Stomach (tissue), 4 donors: ENCODE measurements at regions not wholly inside any gene's neighbourhood (a gene's known extent, or its start where the extent isn't known, plus 50 kb on each side); places are given as distances from the start of the nearest gene placed in this dataset.

Experiments used
- POLR2A ChIP-seq, 4 donors: fragments of 450-650 bp; IDR thresholded peaks; one replicate each; pipeline ENCODE4 v1.6.1; 2016; ENCODE audit warnings: antibody characterized with exemption in 4 of 4, control low read depth in 2 of 4, mild to moderate bottlenecking in 1 of 4, moderate library complexity in 1 of 4
- POLR2AphosphoS5 ChIP-seq, 3 donors: sonication (generic); formaldehyde crosslinking; IDR thresholded peaks; one replicate each; pipeline ENCODE4 v1.6.1; 2016; ENCODE audit warnings: antibody characterized with exemption in 3 of 3
- TF ChIP-seq, protein P1 (sequence below), 7 experiments: fragments of 450-650 bp in 4 of 7; fragments of 200-600 bp in 3 of 7; sonication (generic) in 3 of 7; IDR thresholded peaks; one replicate each; pipeline ENCODE4 v1.5.1; 2016 to 2019; ENCODE audit warnings: antibody characterized with exemption in 7 of 7, control low read depth in 2 of 7, mild to moderate bottlenecking in 1 of 7

DNA sequence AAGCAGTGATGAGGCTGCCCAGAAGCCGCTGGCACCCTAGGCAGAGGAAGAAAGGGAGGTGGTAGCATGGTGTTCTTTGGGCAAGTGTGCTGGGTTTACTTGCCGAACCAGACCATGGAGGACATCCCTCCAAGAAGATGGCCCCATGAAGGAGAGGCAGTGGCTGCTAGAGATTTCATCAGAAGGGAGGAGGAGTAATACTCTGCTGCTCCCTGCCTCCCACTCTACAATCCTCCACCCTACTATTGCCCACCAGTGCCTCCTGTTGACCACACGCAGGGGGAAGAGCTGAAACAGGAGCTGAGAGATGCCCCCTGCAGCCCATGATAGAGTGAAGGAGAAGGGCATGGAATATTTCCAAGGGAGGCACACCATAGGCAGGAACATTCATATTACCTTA lies 51.0 kb upstream of the PRSS23 start:
- TF ChIP-seq POLR2A (IDR thresholded peaks at IDR 0.05), result no peak
- TF ChIP-seq, protein P1, sequence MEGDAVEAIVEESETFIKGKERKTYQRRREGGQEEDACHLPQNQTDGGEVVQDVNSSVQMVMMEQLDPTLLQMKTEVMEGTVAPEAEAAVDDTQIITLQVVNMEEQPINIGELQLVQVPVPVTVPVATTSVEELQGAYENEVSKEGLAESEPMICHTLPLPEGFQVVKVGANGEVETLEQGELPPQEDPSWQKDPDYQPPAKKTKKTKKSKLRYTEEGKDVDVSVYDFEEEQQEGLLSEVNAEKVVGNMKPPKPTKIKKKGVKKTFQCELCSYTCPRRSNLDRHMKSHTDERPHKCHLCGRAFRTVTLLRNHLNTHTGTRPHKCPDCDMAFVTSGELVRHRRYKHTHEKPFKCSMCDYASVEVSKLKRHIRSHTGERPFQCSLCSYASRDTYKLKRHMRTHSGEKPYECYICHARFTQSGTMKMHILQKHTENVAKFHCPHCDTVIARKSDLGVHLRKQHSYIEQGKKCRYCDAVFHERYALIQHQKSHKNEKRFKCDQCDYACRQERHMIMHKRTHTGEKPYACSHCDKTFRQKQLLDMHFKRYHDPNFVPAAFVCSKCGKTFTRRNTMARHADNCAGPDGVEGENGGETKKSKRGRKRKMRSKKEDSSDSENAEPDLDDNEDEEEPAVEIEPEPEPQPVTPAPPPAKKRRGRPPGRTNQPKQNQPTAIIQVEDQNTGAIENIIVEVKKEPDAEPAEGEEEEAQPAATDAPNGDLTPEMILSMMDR (IDR thresholded peaks at IDR 0.05), result no peak
- no peak for TF ChIP-seq POLR2AphosphoS5 (IDR thresholded peaks at IDR 0.05)
